Panc1 (cell line): ENCODE measurements at regions not wholly inside any gene's neighbourhood (a gene's known extent, or its start where the extent isn't known, plus 50 kb on each side); places are given as distances from the start of the nearest gene placed in this dataset.

Experiments
- ATAC-seq: fragments of 200-7000 bp; cut with Tn5 transposase; 2 replicates; pipeline ENCODE4 v1.9.1; 2020; ENCODE audit warnings: mild to moderate bottlenecking, moderate library complexity
- BruUV-seq: library from RNA; stranded (reverse); fragments of 400-500 nt; replicated peaks from 2 replicates; lab custom pipeline; 2021; lab: Mats Ljungman, UMichigan
- CTCF ChIA-PET: fragments of 300-600 bp; sonication (Branson Sonifier 250); formaldehyde crosslinking; loops from one replicate; lab custom pipeline; 2022; ENCODE audit warnings: antibody characterized with exemption; lab: Charles Lee
- POLR2A ChIA-PET: fragments of 300-600 bp; sonication (Branson Sonifier 250); formaldehyde crosslinking; loops from one replicate; lab custom pipeline; 2022; ENCODE audit warnings: antibody characterized with exemption; lab: Charles Lee
- DNase-seq: peaks from one replicate; pipeline ENCODE4 v3.0.0-alpha.2; 2010; ENCODE audit warnings: low read depth, low spot score
- H3K27ac ChIP-seq: 2 replicates; pipeline ENCODE4 v1.5.1; 2011; ENCODE audit warnings: mild to moderate bottlenecking, low read length, inconsistent platforms
- H3K27me3 ChIP-seq: fragments of 200-500 bp; sonication (Bioruptor generic); 2 replicates; pipeline ENCODE4 v1.6.0; 2014; ENCODE audit warnings: low read length, inconsistent platforms; ENCODE audit not compliant: control insufficient read depth, insufficient read depth
- H3K36me3 ChIP-seq: fragments of 200-500 bp; sonication (Bioruptor generic); 2 replicates; pipeline ENCODE4 v1.5.1; 2014; ENCODE audit warnings: inconsistent platforms, mild to moderate bottlenecking, low read length, moderate library complexity; ENCODE audit not compliant: control insufficient read depth, insufficient read depth
- H3K4me1 ChIP-seq: 2 replicates; pipeline ENCODE4 v1.5.1; 2011; ENCODE audit warnings: inconsistent platforms, mild to moderate bottlenecking, low read length, moderate library complexity; ENCODE audit not compliant: control insufficient read depth, insufficient read depth
- H3K4me3 ChIP-seq, 2 experiments: 2 replicates each; pipeline ENCODE4 v1.5.1; 2011 to 2012; ENCODE audit warnings: low read depth in 2 of 2, low read length in 2 of 2, mild to moderate bottlenecking in 2 of 2, inconsistent platforms in 1 of 2, moderate library complexity in 1 of 2
- H3K9me3 ChIP-seq: fragments of 200-500 bp; sonication (Bioruptor generic); 2 replicates; pipeline ENCODE4 v1.5.1; 2014; ENCODE audit warnings: low read depth, mild to moderate bottlenecking, inconsistent platforms, low read length, moderate library complexity; ENCODE audit not compliant: control insufficient read depth, insufficient read depth
- CTCF ChIP-seq: fragments of 450-650 bp; IDR thresholded peaks from 2 replicates; pipeline ENCODE4 v1.5.1; 2017; ENCODE audit warnings: mild to moderate bottlenecking
- POLR2AphosphoS5 ChIP-seq: IDR thresholded peaks from 2 replicates; pipeline ENCODE4 v1.6.1; 2012; ENCODE audit warnings: mild to moderate bottlenecking, low read depth, low read length, moderate library complexity
- REST ChIP-seq, 2 experiments: IDR thresholded peaks; 2 replicates each; pipeline ENCODE4 v1.6.1; 2011 to 2012; ENCODE audit warnings: low read depth in 2 of 2, control low read depth in 1 of 2, low read length in 1 of 2, mild to moderate bottlenecking in 1 of 2, moderate library complexity in 1 of 2; ENCODE audit not compliant: insufficient read depth in 1 of 2
- SIN3A ChIP-seq: IDR thresholded peaks from 2 replicates; pipeline ENCODE4 v1.6.1; 2012; ENCODE audit warnings: low read depth, mild to moderate bottlenecking, low read length, moderate library complexity, borderline replicate concordance; ENCODE audit not compliant: insufficient read depth
- TCF7L2 ChIP-seq: IDR thresholded peaks from 2 replicates; pipeline ENCODE4 v1.6.1; 2011; ENCODE audit warnings: mild to moderate bottlenecking, low read depth, low read length, inconsistent platforms
- in situ Hi-C: cut with HindIII; loops from 2 replicates; pipeline ENCODE4 v1.10.0; 2016; ENCODE audit warnings: low sequenced_read_pairs, low pct_unique_long_range_greater_than_20kb
- intact Hi-C: fragments of 100-400 bp; cut with micrococcal nuclease; formaldehyde crosslinking; loops from one replicate; pipeline ENCODE4 v1.10.0; 2022; ENCODE audit not compliant: unreplicated experiment

GRCh38 chr10:9848981-9849380, 1168.7 kb upstream of the CELF2 start:
- no TSS peak for BruUV-seq
- H3K9me3 ChIP-seq: 0 out of 2 replicates have a peak, but pooled peaks cover 3% of the 10 kb centered on the region
- TF ChIP-seq REST (IDR thresholded peaks at IDR 0.05; ENCODE audit: insufficient read depth in 1 of 2, low read depth in 2 of 2, low read length in 1 of 2): no peak
- no peak for TF ChIP-seq CTCF
- TF ChIP-seq POLR2AphosphoS5: no peak
- TF ChIP-seq TCF7L2: no peak
- no peak for TF ChIP-seq SIN3A
- ATAC-seq: no peak
- no peak overlapping the region for H3K4me3 ChIP-seq
- DNase-seq: no peak
- no peaks in the 10 kb centered on the region for H3K4me1 ChIP-seq
- POLR2A ChIA-PET: no interaction called here
- CTCF ChIA-PET: no interaction called here
- intact Hi-C loops: no loop called here
- H3K27ac ChIP-seq: no peak overlapping the region
- H3K27me3 ChIP-seq: no peaks in the 10 kb centered on the region
- in situ Hi-C loops: no loop called here
- no peaks in the 10 kb centered on the region for H3K36me3 ChIP-seq

DNA sequence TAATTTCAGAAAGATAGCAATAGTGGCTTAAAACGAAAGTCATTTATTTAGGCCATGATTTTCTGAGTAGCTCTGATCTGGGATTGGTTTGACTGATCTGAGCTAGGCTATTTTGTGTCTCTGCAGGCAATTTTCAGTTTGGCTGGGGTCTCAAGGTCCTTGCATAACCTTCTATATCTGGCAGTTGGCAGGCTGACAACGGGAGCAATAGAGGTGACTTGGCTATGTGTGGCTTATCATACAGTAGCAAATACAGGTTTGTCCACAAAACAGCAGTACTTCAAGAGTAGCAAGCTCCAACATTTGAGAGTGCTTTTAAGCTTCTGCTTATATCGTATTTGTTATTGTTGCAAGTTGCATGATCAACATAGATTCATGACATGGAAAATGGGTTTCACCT, 1167.3 kb upstream of the CELF2 start:
- BruUV-seq: no TSS peak
- no peak for ATAC-seq
- H3K27me3 ChIP-seq: no peaks in the 10 kb centered on the region
- TF ChIP-seq POLR2AphosphoS5 (no peak), REST (IDR thresholded peaks at IDR 0.05; ENCODE audit: insufficient read depth in 1 of 2, low read depth in 2 of 2, low read length in 1 of 2) (no peak), SIN3A (no peak), CTCF (no peak), TCF7L2 (no peak)
- H3K27ac ChIP-seq: no peak overlapping the region
- no peaks in the 10 kb centered on the region for H3K4me1 ChIP-seq
- ChIA-PET CTCF (no interaction called here), POLR2A (no interaction called here)
- H3K4me3 ChIP-seq: no peak overlapping the region
- 0 out of 2 replicates have a peak, but pooled peaks cover 3% of the 10 kb centered on the region for H3K9me3 ChIP-seq
- no peak for DNase-seq
- H3K36me3 ChIP-seq: no peaks in the 10 kb centered on the region
- in situ Hi-C loops (no loop called here), intact Hi-C loops (no loop called here)
